PC-9 (cell line): ENCODE measurements at regions not wholly inside any gene's neighbourhood (a gene's known extent, or its start where the extent isn't known, plus 50 kb on each side); places are given as distances from the start of the nearest gene placed in this dataset.

Source experiments
- CTCF ChIP-seq: fragments of 200-600 bp; sonication (generic); conservative IDR thresholded peaks from 2 replicates; pipeline ENCODE4 v1.6.1; 2017; ENCODE audit warnings: mixed run types, antibody characterized with exemption, mild to moderate bottlenecking, moderate library complexity
- EZH2 ChIP-seq: fragments of 200-600 bp; sonication (generic); IDR thresholded peaks from 2 replicates; pipeline ENCODE4 v1.8.0; 2017; ENCODE audit warnings: antibody characterized with exemption, low read depth

DNA sequence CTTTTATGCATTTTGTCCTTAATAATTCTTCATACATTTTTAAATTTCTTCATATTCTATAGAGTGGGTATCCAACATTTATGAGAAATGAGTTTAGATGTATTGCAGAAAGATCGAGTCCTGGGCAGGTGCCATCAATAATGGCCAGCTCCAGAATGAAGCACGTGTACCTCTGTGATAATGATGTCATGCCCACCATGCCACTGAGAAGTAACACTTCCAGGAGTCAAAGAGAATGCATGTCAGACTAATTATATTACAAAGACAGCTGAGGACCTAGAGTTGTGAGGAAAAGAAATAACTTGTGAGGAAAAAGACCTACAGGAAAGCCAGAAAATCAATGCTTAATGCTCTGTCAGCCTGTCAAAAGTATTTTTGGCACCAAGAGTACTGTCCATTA is 157.4 kb upstream of the P2RY1 start:
- TF ChIP-seq CTCF (no peak), EZH2 (no peak)
